RWPE2 (cell line): ENCODE measurements at regions not wholly inside any gene's neighbourhood (a gene's known extent, or its start where the extent isn't known, plus 50 kb on each side); places are given as distances from the start of the nearest gene placed in this dataset.

Source experiments
- ATAC-seq: fragments of 200-7000 bp; cut with Tn5 transposase; 3 replicates; pipeline ENCODE4 v1.9.1; 2021; ENCODE audit warnings: low read depth
- DNase-seq: peaks from one replicate; pipeline ENCODE4 v3.0.0-alpha.2; 2020; ENCODE audit warnings: low spot score
- H3K27ac ChIP-seq: fragments of 450-650 bp; 2 replicates; pipeline ENCODE4 v1.5.1; 2017; ENCODE audit warnings: mild to moderate bottlenecking; ENCODE audit not compliant: poor library complexity, severe bottlenecking
- H3K27me3 ChIP-seq: fragments of 250-450 bp; sonication (Bioruptor Pico); 2 replicates; pipeline ENCODE4 v1.5.1; 2021; ENCODE audit warnings: mild to moderate bottlenecking, moderate library complexity; ENCODE audit not compliant: insufficient read depth, poor library complexity, severe bottlenecking
- H3K36me3 ChIP-seq: fragments of 250-450 bp; sonication (Bioruptor Pico); 2 replicates; pipeline ENCODE4 v1.5.1; 2020; ENCODE audit warnings: low read depth, mild to moderate bottlenecking, moderate library complexity
- H3K4me1 ChIP-seq: fragments of 250-450 bp; sonication (Bioruptor Pico); 2 replicates; pipeline ENCODE4 v1.5.1; 2021; ENCODE audit warnings: mild to moderate bottlenecking, moderate library complexity; ENCODE audit not compliant: insufficient read depth, poor library complexity, severe bottlenecking
- H3K4me3 ChIP-seq: fragments of 250-450 bp; sonication (Bioruptor Pico); 2 replicates; pipeline ENCODE4 v1.5.1; 2021; ENCODE audit warnings: mild to moderate bottlenecking, moderate library complexity; ENCODE audit not compliant: severe bottlenecking
- H3K9me3 ChIP-seq: fragments of 250-450 bp; sonication (Bioruptor Pico); 2 replicates; pipeline ENCODE4 v1.5.1; 2021; ENCODE audit warnings: mild to moderate bottlenecking, moderate library complexity; ENCODE audit not compliant: severe bottlenecking
- CTCF ChIP-seq: fragments of 450-650 bp; IDR thresholded peaks from one replicate; pipeline ENCODE4 v1.5.1; 2017; ENCODE audit warnings: mild to moderate bottlenecking, moderate library complexity; ENCODE audit not compliant: poor library complexity, severe bottlenecking

GRCh38 chr4:89519771-89520320, 212.2 kb upstream of the GPRIN3 start:
- H3K36me3 ChIP-seq: no peaks in the 10 kb centered on the region
- TF ChIP-seq CTCF: no peak
- no peaks in the 10 kb centered on the region for H3K27me3 ChIP-seq
- no peak overlapping the region for H3K4me3 ChIP-seq
- no peaks in the 10 kb centered on the region for H3K4me1 ChIP-seq
- DNase-seq (no peak), ATAC-seq (no peak)
- H3K27ac ChIP-seq: no peak overlapping the region
- H3K9me3 ChIP-seq: no peaks in the 10 kb centered on the region

- no peak for DNase-seq
- Histone ChIP-seq H3K4me1 (no peaks in the 10 kb centered on the region), H3K27me3 (no peaks in the 10 kb centered on the region), H3K4me3 (no peak overlapping the region), H3K27ac (no peak overlapping the region), H3K36me3 (no peaks in the 10 kb centered on the region), H3K9me3 (no peaks in the 10 kb centered on the region)
- ATAC-seq: no peak
- TF ChIP-seq CTCF: no peak
These were observed 210.7 kb upstream of the GPRIN3 start for GRCh38 chr4:89518259-89518658.

GRCh38 chr4:89514811-89515210, 207.2 kb upstream of the GPRIN3 start:
- Histone ChIP-seq H3K9me3 (no peaks in the 10 kb centered on the region), H3K27me3 (no peaks in the 10 kb centered on the region), H3K4me3 (no peak overlapping the region), H3K36me3 (no peaks in the 10 kb centered on the region), H3K27ac (no peak overlapping the region), H3K4me1 (no peaks in the 10 kb centered on the region)
- no peak for ATAC-seq
- no peak for TF ChIP-seq CTCF
- no peak for DNase-seq

- H3K27me3 ChIP-seq: no peaks in the 10 kb centered on the region
- ATAC-seq (no peak), DNase-seq (no peak)
- H3K27ac ChIP-seq: no peak overlapping the region
- no peak overlapping the region for H3K4me3 ChIP-seq
- no peaks in the 10 kb centered on the region for H3K4me1 ChIP-seq
- H3K9me3 ChIP-seq: no peaks in the 10 kb centered on the region
- no peaks in the 10 kb centered on the region for H3K36me3 ChIP-seq
- no peak for TF ChIP-seq CTCF
These were observed 204.2 kb upstream of the GPRIN3 start for GRCh38 chr4:89511776-89512175.

- TF ChIP-seq CTCF: no peak
- Histone ChIP-seq H3K4me3 (no peak overlapping the region), H3K27ac (no peak overlapping the region), H3K9me3 (no peaks in the 10 kb centered on the region), H3K36me3 (no peaks in the 10 kb centered on the region), H3K27me3 (no peaks in the 10 kb centered on the region), H3K4me1 (no peaks in the 10 kb centered on the region)
- DNase-seq (no peak), ATAC-seq (no peak)
These were observed 202.2 kb upstream of the GPRIN3 start for GRCh38 chr4:89509708-89510281.
